ENCODE measurements at regions not wholly inside any gene's neighbourhood (a gene's known extent, or its start where the extent isn't known, plus 50 kb on each side); places are given as distances from the start of the nearest gene placed in this dataset.

- DNase-seq = no peak
These were observed 645.4 kb downstream of the BCOR start for GRCh38 chrX:39452401-39452800.

DNA sequence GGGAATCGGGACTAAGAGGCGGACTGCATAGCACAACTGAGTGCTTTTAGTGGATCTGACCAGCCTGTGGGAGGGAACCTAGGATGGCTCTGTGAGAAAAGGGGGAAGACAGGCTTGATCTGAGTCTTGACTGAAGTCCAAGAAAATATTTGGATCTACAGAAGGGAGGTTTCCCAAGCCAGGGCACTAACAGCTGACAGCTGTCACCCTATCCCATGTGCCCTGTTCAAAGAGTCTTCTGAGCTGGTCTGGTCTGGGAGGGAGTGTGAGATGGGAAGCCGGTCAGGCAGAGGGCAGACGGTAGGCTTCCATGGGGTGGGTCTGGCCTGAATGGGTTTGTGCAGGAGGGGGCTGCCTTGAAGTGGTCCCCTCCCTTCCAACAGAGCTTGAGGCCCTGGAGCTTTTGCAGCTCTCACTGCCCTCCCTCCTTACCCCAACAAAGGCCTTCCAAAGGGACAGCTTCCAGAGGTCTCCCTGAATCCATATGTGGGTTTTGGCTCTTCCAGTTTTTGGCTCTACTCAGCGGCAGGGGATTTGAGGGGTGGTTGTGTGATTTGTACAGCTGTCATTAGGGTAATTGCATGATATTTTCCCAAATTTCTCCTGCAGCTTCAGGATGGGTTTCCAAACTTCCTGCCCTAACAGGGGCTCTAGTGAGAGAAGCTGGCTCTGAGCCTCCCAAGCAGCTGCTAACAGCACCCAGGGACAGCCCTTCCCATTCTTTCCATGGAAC is 643.7 kb downstream of the BCOR start:
- DNase-seq = no peak

- DNase-seq = no peak
These were observed 640.7 kb downstream of the BCOR start for GRCh38 chrX:39456894-39457604.

GRCh38 chrX:39458779-39459178 is 639.0 kb downstream of the BCOR start:
- DNase-seq = no peak

DNA sequence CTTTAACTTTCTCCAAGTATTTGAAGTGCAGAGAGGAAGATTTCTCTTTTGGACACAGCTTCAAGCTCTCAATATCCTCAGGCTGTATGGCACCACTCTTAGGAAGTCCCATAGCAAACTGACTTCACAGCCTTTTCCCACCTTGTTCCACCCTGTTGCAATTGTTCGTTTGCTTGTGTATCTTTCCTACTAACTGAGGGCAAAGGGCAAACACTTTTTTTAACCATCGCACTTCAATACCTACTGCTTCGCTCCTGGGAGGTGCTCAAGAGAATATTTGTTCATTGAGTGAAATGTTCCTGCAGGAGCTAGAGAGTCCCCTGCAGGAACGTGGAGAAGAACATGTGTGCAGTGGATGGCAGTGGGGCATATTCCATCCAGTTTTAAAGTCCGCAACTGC is 638.6 kb downstream of the BCOR start:
- no peak for DNase-seq

- DNase-seq = peak; percentile 71
These were observed 637.8 kb downstream of the BCOR start for GRCh38 chrX:39459952-39460351.

- no peak for DNase-seq
These were observed 637.3 kb downstream of the BCOR start for GRCh38 chrX:39460499-39460898.

- no peak for DNase-seq
These were observed 634.9 kb downstream of the BCOR start for GRCh38 chrX:39462835-39463234.

- no peak for DNase-seq
These were observed 633.5 kb downstream of the BCOR start for GRCh38 chrX:39464253-39464652.

- DNase-seq = no peak
These were observed 632.3 kb downstream of the BCOR start for GRCh38 chrX:39465467-39465866.

DNA sequence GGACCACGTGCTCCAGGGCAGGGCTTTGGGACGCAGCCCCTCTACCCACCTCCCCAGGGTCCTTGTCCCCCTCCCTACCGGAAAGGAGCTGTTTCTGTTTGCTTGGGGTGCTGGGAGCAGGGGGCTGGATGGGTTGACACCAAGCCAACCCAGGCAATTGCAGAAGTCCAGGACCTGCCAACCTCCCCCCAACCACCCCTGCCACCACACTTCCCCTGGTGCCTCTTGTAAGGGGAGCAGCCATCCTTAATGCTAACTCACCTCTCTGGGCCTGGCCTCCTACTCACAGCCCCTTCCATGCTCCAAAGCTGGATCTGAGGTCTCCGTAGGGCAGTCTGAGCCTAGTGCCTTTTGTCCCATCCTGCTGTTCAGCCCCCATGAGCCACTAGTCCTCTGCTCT is 631.9 kb downstream of the BCOR start:
- DNase-seq = no peak

DNA sequence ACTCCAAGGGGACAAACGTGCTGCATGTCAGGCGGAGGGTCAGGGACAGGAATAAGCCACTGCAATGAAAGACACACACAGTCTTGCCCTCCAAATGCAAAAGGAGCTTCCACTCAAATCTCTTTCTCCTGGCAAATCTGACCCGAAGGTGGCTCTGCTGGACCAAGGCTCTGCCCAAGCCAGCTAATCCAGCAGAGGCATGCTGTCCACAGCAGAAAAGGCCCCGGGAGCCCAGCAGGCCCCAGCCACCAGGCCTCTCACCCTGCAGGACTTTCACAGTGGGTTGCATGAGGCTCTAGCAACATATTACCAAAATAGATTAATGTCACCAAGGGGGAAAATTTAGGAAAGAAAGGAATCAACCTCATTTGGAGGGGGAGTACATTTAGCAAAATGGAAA is 628.6 kb downstream of the BCOR start:
- DNase-seq = no peak

DNA sequence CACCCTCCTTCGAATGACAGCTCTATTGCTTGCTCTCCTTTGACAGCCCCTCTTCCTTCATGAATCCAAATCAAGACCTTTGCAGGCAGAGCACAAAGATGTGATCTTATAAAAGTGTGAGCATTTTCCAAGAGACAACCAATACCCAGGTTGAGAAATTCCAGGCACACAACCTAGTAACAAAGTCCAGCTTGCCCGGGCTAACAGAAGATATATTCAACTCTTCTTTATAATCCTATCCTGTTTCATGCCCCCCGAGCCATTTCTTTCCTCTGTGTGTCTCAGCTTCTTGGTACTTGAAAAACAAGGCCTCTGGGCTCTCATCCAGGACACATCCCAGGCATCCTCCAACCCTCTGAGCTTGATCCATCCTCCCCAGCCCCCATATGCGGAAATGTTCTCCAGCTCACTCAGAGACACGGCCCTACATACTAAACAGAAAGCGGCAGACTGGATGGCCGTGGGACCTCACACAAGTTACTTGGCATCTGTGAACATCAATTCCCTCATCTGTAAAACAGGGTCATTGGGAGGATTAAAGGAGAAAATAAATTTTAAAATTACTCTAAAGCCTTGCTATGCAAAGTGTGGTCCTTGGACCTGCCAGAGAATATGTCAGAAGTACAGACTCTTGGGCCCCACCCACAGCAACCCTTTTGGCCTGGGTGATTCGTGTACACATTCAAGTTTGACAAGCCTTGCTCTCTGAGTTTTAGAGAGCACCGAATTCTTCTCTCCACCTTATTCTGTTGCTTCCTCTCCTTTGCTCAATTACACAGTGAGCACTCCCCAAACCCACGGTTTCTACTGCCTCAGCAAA is 627.0 kb downstream of the BCOR start:
- no peak for DNase-seq

GRCh38 chrX:39472161-39472560 is 625.6 kb downstream of the BCOR start:
- no peak for DNase-seq

DNA sequence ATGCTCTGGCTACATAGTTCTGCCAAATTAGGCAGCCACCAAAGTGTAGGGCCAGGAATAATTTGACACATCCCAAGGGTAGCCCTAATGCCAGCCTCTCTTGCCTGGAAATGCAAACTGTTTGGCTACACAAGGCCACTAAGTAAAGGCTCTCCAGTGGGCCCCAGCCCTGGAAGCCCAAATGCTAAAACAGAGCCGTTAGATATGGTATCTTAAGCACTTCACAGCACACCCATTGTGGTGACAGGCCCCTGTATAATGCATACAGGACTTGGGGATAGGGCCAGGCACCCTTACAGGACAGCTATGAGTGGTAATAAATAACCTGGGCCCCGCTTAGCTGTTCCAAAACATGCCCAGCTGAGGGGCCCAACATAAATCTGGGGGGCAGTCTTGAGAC is 623.9 kb downstream of the BCOR start:
- DNase-seq = no peak

DNA sequence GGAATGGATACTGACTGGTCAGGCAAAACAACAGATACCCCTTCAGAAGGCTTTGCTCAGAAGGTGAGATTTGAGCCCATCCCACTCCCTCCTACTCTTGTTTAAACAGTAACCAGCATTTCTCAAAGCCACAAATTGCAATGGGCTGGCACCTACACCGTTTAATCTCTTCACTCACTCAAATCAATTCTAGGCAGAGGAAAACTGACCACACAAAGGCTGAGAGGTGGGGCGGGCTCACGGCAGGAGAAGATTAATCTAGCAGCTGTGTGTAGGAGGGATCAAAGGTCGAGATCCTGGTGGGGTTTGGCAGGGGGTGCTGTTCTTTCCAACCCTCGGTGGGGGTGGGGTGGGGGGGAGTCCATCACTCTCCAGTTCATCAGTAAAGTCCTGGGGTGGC is 622.4 kb downstream of the BCOR start:
- DNase-seq = no peak

DNA sequence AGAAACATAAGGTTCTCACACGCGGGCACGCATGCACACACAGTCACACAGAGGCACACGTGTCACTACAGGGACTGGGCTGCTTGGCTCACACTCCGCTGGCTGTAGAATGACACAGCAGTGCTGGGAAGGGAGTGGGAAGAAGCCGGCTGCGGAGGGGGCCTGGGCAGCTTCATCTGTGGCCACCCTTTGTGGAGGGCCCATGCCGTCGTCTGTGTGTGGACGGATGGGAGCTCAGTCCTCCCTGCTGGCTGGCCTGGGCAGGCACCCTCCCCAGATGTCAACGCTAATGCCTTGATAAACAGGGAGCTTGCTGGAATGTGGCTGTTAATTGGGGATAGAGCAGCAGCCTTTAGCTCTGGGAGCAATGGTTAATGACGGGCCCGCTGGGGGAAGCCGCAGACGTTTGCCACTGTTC is 621.1 kb downstream of the BCOR start:
- no peak for DNase-seq

DNA sequence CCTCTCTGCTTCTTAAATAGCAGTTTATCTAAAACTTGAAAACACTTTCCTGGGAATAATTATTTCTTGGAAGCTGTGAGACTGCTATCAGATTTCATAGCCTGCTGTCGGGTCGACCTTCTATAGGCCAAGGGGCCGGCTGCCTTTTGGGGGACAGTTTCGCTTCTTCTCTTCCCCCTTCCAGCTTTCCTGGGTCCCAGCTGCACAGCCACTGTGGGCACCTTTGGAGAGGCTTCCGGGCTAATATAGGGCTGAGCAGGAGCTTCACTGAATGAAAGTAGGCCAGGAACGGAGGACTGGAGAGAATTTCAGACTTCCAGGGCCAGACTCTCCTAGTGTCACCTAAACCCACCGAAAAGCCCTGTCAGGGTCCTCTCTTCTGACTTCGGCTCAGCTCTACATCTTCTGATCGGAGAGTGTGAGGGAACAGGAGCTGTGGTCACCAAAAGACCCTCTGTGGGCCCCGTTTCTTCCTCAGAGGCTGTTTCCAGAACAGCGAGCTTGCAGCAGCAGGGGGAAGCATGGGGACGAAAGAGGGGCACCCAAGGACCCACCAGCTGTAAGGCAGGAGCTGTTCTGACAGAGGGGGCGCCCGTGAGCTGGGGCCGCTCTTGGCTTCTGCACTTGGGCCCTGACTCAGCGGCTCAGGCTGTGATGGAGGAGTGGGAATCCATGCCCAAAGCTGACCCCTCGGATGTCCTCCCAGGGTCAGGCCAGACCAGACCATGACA is 620.6 kb downstream of the BCOR start:
- no peak for DNase-seq

- no peak for DNase-seq
These were observed 620.0 kb downstream of the BCOR start for GRCh38 chrX:39477762-39478120.

DNA sequence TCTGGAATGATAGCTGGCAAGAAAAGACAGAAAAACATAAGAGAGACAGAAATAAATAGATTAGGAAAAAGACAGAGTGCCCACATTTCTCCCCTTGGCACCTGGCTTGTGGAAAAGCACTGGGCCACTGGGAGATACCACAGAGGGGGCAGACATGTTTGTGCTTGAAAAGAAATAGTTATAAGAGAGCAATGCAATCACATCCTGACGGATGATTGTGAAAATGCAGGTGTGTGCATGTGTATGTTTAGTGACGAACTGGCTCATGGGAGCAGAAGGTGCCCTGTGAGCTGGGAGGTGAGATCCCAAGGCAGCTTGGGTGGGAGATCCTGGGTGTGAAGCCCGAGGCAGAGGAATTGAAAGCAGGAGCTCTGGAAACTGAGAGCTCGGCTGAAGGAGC is 617.9 kb downstream of the BCOR start:
- DNase-seq = no peak

DNA sequence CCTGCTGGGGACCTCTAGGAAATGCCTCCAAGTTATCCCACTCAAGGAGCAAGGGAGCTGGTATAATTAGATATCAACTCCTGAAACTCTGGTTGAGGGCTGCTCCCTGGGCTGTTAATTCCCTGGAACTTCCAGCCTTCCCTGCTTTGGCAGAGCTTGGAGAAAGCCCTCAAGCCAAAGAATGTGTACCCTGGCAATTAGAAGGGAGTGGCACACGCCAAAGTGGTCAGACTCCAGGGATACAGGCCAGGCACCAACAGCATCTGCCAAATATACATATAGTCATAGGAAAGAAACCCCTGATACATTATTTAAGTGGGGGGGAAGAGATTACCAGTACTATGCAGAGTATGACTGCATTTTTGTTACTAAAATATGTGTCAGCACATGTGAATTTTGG is 616.8 kb downstream of the BCOR start:
- DNase-seq = no peak

- no peak for DNase-seq
These were observed 616.1 kb downstream of the BCOR start for GRCh38 chrX:39481621-39482020.
